HCT116 (cell line): ENCODE measurements at regions not wholly inside any gene's neighbourhood (a gene's known extent, or its start where the extent isn't known, plus 50 kb on each side); places are given as distances from the start of the nearest gene placed in this dataset.

Experiments
- ATAC-seq: fragments of 200-7000 bp; cut with Tn5 transposase; 2 replicates; pipeline ENCODE4 v1.9.1; 2020; ENCODE audit warnings: mild to moderate bottlenecking, moderate library complexity
- BruUV-seq: library from RNA; stranded (reverse); fragments of 400-500 nt; replicated peaks from 2 replicates; lab custom pipeline; 2021; lab: Mats Ljungman, UMichigan
- CTCF ChIA-PET: fragments of 300-600 bp; sonication (Branson Sonifier 250); formaldehyde crosslinking; loops from one replicate; lab custom pipeline; 2021; ENCODE audit warnings: antibody characterized with exemption; lab: Charles Lee
- POLR2A ChIA-PET: fragments of 300-600, 350-600 bp; sonication (Branson Sonifier 250); formaldehyde crosslinking; loops from one replicate; lab custom pipeline; 2021; ENCODE audit warnings: antibody characterized with exemption; lab: Charles Lee
- RAD21 ChIA-PET, 2 experiments: fragments of 300-600 bp; sonication (Branson Sonifier 250); formaldehyde crosslinking; loops; one replicate each; lab custom pipeline; 2023; ENCODE audit warnings: low total read pairs in 2 of 2; ENCODE audit not compliant: uncharacterized antibody in 2 of 2, unreplicated experiment in 2 of 2, low non-redundant PET in 1 of 2; lab: Charles Lee
- DNase-seq: peaks from one replicate; pipeline ENCODE4 v3.0.0-alpha.2; 2010; ENCODE audit warnings: low read depth, low spot score
- H2AFZ ChIP-seq: fragments of 200-600 bp; shearing (Covaris generic), sonication (generic); 2 replicates; pipeline ENCODE4 v1.6.1; 2017; ENCODE audit warnings: low read depth, mixed run types, mixed read lengths, antibody characterized with exemption, low read length; ENCODE audit not compliant: poor library complexity, severe bottlenecking
- H3K27ac ChIP-seq: 2 replicates; pipeline ENCODE4 v1.5.1; 2012; ENCODE audit warnings: low read depth, low read length
- H3K27me3 ChIP-seq: fragments of 200-600 bp; sonication (generic); 2 replicates; pipeline ENCODE4 v1.6.1; 2016; ENCODE audit warnings: mixed run types, low read length, mixed read lengths; ENCODE audit not compliant: insufficient read depth
- H3K36me3 ChIP-seq, 2 experiments: fragments of 200-500 bp in 1 of 2; fragments of 200-600 bp in 1 of 2; sonication (Bioruptor generic) in 1 of 2; sonication (generic) in 1 of 2; 2 replicates each; pipeline versions ENCODE4 v1.5.1 to v1.6.1; 2014 to 2016; ENCODE audit warnings: low read length in 2 of 2, inconsistent platforms in 1 of 2, mixed read lengths in 1 of 2, mixed run types in 1 of 2; ENCODE audit not compliant: insufficient read depth in 2 of 2, control insufficient read depth in 1 of 2
- H3K4me1 ChIP-seq, 2 experiments: fragments of 200-600 bp in 1 of 2; sonication (generic) in 1 of 2; 2 replicates each; pipeline versions ENCODE4 v1.5.1 to v1.6.1; 2012 to 2017; ENCODE audit warnings: low read length in 2 of 2, inconsistent platforms in 1 of 2, mild to moderate bottlenecking in 1 of 2, mixed read lengths in 1 of 2, mixed run types in 1 of 2, moderate library complexity in 1 of 2; ENCODE audit not compliant: insufficient read depth in 2 of 2, control insufficient read depth in 1 of 2
- H3K4me2 ChIP-seq: fragments of 200-600 bp; sonication (generic); 2 replicates; pipeline ENCODE4 v1.6.1; 2017; ENCODE audit warnings: mixed run types, low read length, mixed read lengths
- H3K4me3 ChIP-seq, 2 experiments: fragments of 200-600 bp in 1 of 2; sonication (generic) in 1 of 2; replicated peaks in 1 of 2; 2 replicates each; pipeline ENCODE4 v1.5.1; 2011 to 2016; ENCODE audit warnings: low read length in 2 of 2, control low read depth in 1 of 2, low read depth in 1 of 2, mild to moderate bottlenecking in 1 of 2, mixed read lengths in 1 of 2, mixed run types in 1 of 2
- H3K79me2 ChIP-seq: fragments of 200-600 bp; sonication (generic); 2 replicates; pipeline ENCODE4 v1.6.1; 2017; ENCODE audit warnings: mild to moderate bottlenecking, mixed run types, low read length, moderate library complexity, mixed read lengths; ENCODE audit not compliant: insufficient read depth
- H3K9ac ChIP-seq: fragments of 200-600 bp; sonication (generic); 2 replicates; pipeline ENCODE4 v1.6.1; 2016; ENCODE audit warnings: low read length, mixed read lengths
- H3K9me2 ChIP-seq: fragments of 200-600 bp; sonication (generic), shearing (Covaris generic); 2 replicates; pipeline ENCODE4 v1.6.1; 2017; ENCODE audit warnings: mixed run types, mild to moderate bottlenecking, moderate library complexity; ENCODE audit not compliant: insufficient read depth
- H3K9me3 ChIP-seq, 2 experiments: fragments of 200-500 bp in 1 of 2; fragments of 200-600 bp in 1 of 2; sonication (Bioruptor generic) in 1 of 2; sonication (generic) in 1 of 2; 2 replicates each; pipeline ENCODE4 v1.6.1; 2014 to 2017; ENCODE audit warnings: low read length in 2 of 2, mixed read lengths in 2 of 2, inconsistent platforms in 1 of 2, low read depth in 1 of 2, mild to moderate bottlenecking in 1 of 2, mixed run types in 1 of 2, moderate library complexity in 1 of 2; ENCODE audit not compliant: control insufficient read depth in 1 of 2, insufficient read depth in 1 of 2
- H4K20me1 ChIP-seq: fragments of 200-600 bp; sonication (generic), shearing (Covaris generic); 2 replicates; pipeline ENCODE4 v1.6.1; 2017; ENCODE audit warnings: mixed run types, mild to moderate bottlenecking, moderate library complexity; ENCODE audit not compliant: insufficient read depth
- ATF3 ChIP-seq: IDR thresholded peaks from 2 replicates; pipeline ENCODE4 v1.6.1; 2012
- CEBPB ChIP-seq: IDR thresholded peaks from 2 replicates; pipeline ENCODE4 v1.6.1; 2012; ENCODE audit warnings: low read depth
- CTCF ChIP-seq, 3 experiments: fragments of 200-600 bp in 1 of 3; sonication (generic) in 1 of 3; IDR thresholded peaks in 2 of 3; conservative IDR thresholded peaks in 1 of 3; 2 replicates each; pipeline ENCODE4 v1.5.1; 2012 to 2017; ENCODE audit warnings: low read depth in 2 of 3, low read length in 2 of 3, antibody characterized with exemption in 1 of 3, borderline replicate concordance in 1 of 3, control low read depth in 1 of 3, mild to moderate bottlenecking in 1 of 3, mixed read lengths in 1 of 3, mixed run types in 1 of 3, moderate library complexity in 1 of 3; ENCODE audit not compliant: insufficient read depth in 1 of 3
- EGR1 ChIP-seq: IDR thresholded peaks from 2 replicates; pipeline ENCODE4 v1.6.1; 2012; ENCODE audit warnings: low read depth
- EZH2 ChIP-seq: fragments of 200-600 bp; sonication (generic); IDR thresholded peaks from 2 replicates; pipeline ENCODE4 v1.6.1; 2017; ENCODE audit warnings: antibody characterized with exemption, mixed run types
- JUND ChIP-seq: IDR thresholded peaks from 2 replicates; pipeline ENCODE4 v1.6.1; 2012
- MAX ChIP-seq: IDR thresholded peaks from 2 replicates; pipeline ENCODE4 v1.6.1; 2012
- POLR2A ChIP-seq: IDR thresholded peaks from 2 replicates; pipeline ENCODE4 v1.7.0; 2011; ENCODE audit warnings: borderline replicate concordance; ENCODE audit not compliant: insufficient read depth, insufficient read length; ENCODE audit errors: extremely low read depth
- REST ChIP-seq: IDR thresholded peaks from 2 replicates; pipeline ENCODE4 v1.6.1; 2012; ENCODE audit warnings: low read depth
- SIN3A ChIP-seq: IDR thresholded peaks from 2 replicates; pipeline ENCODE4 v1.6.1; 2012; ENCODE audit warnings: low read depth
- SP1 ChIP-seq: IDR thresholded peaks from 2 replicates; pipeline ENCODE4 v1.6.1; 2012; ENCODE audit warnings: low read depth
- SRF ChIP-seq: IDR thresholded peaks from 2 replicates; pipeline ENCODE4 v1.6.1; 2012; ENCODE audit warnings: low read depth
- TCF7L2 ChIP-seq: IDR thresholded peaks from 2 replicates; pipeline ENCODE4 v1.7.0; 2011; ENCODE audit warnings: borderline replicate concordance, inconsistent platforms; ENCODE audit not compliant: insufficient read depth, insufficient read length; ENCODE audit errors: extremely low read depth
- YY1 ChIP-seq: IDR thresholded peaks from 2 replicates; pipeline ENCODE4 v1.6.1; 2011; ENCODE audit warnings: low read length, low read depth, moderate library complexity, mild to moderate bottlenecking; ENCODE audit not compliant: insufficient replicate concordance; ENCODE audit errors: extremely low read depth
- ZBTB33 ChIP-seq: IDR thresholded peaks from 2 replicates; pipeline ENCODE4 v1.6.1; 2011; ENCODE audit warnings: mild to moderate bottlenecking, low read length, moderate library complexity; ENCODE audit not compliant: insufficient replicate concordance; ENCODE audit errors: extremely low read depth
- ZNF274 ChIP-seq: fragments of 200-500 bp; sonication (Bioruptor generic); IDR thresholded peaks from 2 replicates; pipeline ENCODE4 v1.6.1; 2014; ENCODE audit warnings: mild to moderate bottlenecking, low read depth, low read length, inconsistent platforms
- intact Hi-C: fragments of 100-400 bp; cut with micrococcal nuclease; formaldehyde crosslinking; loops from 2 replicates; pipeline ENCODE4 v1.10.0; 2022

- RAD21 ChIA-PET: no interaction called here
- no peak overlapping the region for H3K4me3 ChIP-seq
- H3K9ac ChIP-seq: no peak overlapping the region
- no peaks in the 10 kb centered on the region for H3K9me3 ChIP-seq
- H3K4me1 ChIP-seq: no peaks in the 10 kb centered on the region
- TF ChIP-seq SIN3A (no peak), CTCF (IDR thresholded peaks at IDR 0.05 in 2 of 3, conservative IDR thresholded peaks at IDR 0.05 in 1 of 3; ENCODE audit: borderline replicate concordance in 1 of 3, insufficient read depth in 1 of 3, low read depth in 2 of 3, low read length in 2 of 3) (no peak), MAX (no peak), CEBPB (no peak), TCF7L2 (no peak), YY1 (no peak), EGR1 (no peak), ZNF274 (no peak), SRF (no peak), SP1 (no peak), REST (no peak), EZH2 (no peak), ATF3 (no peak), JUND (no peak), ZBTB33 (no peak), POLR2A (no peak)
- TF ChIP-seq, all 23 proteins: peak for 0
- ChIA-PET POLR2A (no interaction called here), CTCF (no interaction called here)
- H3K79me2 ChIP-seq: no peaks in the 10 kb centered on the region
- 0 out of 2 replicates have a peak, but pooled peaks cover 2% of the 10 kb centered on the region for H3K27me3 ChIP-seq
- ATAC-seq (no peak), DNase-seq (no peak)
- no peaks in the 10 kb centered on the region for H4K20me1 ChIP-seq
- no peak overlapping the region for H3K27ac ChIP-seq
- no peak overlapping the region for H3K4me2 ChIP-seq
- intact Hi-C loops: no loop called here
- no peaks in the 10 kb centered on the region for H3K9me2 ChIP-seq
- no peak overlapping the region for H2AFZ ChIP-seq
- no TSS peak for BruUV-seq
- H3K36me3 ChIP-seq: no peaks in the 10 kb centered on the region
Observed at GRCh38 chr18:61167902-61168301, 165.3 kb upstream of the CDH20 start.
